ENCODE measurements at regions not wholly inside any gene's neighbourhood (a gene's known extent, or its start where the extent isn't known, plus 50 kb on each side); places are given as distances from the start of the nearest gene placed in this dataset.

DNA sequence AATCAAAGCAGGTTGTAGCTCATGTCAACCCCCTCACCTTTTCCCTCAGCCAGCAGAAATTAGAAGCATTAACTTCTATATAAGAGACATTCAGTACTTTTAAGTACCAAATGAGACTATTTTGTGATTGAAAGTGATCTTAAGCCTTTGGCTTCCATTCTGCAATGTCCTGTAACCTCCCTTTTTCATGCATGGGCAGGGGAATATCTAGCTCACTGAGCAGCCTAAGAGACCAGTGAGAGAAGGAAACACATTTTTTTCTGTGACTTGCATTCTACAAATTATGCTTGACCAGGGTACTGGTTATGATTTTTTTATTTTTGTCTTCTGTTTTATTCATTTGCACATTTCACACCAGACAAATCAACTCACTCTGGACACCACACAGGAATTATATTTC, 369.6 kb downstream of the KCTD12 start:
- no peak for DNase-seq (ENCODE audit: low read depth in 3 of 3)

DNA sequence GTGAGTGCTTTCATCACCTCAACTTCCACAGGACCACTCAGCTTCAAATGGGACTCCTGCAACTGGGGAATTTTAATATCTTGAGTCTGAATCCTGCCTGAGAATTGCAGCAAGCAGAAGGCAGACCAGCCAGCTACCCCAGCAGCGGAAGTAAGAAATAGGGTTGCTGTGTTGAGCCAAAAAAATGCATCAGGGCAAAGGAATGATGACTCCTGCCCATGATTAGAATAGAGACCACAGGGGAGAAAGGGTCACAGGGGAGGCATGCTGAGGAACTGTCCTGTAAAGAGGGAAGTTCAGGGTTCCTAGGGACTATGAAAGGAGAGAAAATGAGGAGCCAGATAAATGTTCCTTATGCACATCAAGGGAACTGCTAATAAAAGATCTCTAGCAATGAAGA, 370.2 kb downstream of the KCTD12 start:
- no peak for DNase-seq (ENCODE audit: low read depth in 3 of 3)

DNA sequence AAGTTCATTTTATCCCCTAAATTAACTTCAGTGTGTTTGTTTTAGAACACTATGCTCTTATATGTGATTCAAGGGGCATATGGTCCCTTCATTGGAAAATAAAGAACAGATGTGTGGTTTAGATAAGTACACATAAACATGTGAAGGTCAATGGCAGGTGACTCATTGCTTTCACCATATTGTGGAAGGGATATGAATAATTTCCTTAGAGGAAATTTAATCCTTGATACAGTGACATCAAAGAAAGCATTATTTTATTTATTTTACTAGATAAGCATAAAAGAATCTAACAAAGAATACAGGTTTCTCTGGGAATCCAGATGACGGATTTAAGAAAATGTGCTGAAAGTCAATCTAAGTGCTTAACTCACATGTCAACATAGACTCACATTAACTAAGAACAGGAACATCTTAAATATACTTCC, 373.5 kb downstream of the KCTD12 start:
- DNase-seq (ENCODE audit: low read depth in 3 of 3) = no peak

DNA sequence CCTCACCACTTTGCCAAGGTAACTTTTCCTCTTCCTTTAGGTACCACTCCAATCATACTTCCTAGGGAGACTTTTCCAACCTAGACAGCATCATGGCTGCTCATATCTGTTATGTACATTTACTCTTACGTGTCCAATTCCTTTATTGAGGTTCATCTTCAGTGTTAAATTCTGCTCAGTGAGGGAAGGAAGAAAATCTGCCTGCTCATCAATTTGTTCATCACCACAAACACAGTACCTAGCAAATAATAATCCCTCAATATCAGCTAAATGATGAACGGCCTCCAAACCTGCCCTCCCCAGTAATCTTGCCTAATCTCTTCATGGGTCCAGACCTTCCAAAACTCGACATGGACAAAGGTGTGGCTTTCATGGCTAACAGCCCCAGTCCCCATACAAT, 380.8 kb downstream of the KCTD12 start:
- DNase-seq (ENCODE audit: low read depth in 3 of 3) = no peak

DNA sequence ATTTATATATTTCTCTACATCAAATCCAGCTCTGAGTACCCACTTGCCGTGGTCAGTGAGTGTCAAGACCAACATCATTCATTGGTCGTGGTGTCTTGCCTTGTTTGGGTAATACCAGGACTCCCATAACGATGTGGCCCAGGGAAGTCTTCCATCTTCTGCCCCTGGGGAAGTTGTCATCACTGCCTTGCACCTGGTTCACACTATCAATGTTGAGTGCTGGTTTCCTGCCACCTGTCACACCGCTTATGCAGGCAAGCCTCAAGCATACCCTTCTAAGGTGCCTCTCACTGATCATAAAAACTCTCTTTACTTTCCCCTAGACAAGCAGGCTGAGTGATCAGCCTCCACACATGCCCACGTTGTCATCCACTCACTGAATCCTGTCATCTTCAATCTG, 382.4 kb downstream of the KCTD12 start:
- DNase-seq (ENCODE audit: low read depth in 3 of 3) = no peak

DNA sequence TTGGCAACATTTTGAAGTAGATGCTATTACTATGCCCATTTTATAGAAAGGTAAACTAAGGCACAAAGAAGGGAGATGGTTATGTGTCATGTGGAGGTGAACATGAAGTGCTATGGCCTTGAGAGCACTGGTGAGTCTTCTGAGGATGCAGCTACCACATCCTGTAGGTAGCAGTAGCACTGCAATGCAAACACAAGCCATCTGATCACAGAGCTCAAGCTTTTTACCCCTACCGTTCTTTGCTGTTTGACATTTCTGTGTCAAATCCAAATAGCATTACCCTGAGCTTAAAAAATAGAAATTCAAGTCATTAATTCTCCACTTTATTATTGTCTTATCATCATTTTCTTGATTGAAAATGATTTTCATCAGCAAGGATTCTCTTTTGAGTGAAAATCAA, 382.9 kb downstream of the KCTD12 start:
- no peak for DNase-seq (ENCODE audit: low read depth in 3 of 3)

DNA sequence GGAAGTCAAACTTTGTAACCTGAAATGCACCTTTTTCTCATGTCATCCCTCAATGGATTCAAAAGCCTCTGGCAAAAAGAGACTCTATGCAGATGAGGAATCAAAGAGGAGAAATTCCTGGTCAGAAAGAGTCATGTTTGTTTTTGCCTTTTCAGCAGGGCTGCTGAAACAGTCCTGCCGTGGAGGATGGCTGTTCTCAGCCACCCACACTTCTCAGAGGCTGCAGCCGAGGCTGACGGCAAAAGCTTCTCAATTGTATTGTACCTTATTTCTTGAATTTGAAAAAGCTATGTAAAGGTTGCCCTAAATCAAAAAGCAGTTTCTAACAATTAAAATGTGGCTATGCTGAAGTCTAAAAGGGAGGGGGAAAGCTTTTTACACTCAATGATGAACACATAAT, 385.3 kb downstream of the KCTD12 start:
- no peak for DNase-seq (ENCODE audit: low read depth in 3 of 3)

DNA sequence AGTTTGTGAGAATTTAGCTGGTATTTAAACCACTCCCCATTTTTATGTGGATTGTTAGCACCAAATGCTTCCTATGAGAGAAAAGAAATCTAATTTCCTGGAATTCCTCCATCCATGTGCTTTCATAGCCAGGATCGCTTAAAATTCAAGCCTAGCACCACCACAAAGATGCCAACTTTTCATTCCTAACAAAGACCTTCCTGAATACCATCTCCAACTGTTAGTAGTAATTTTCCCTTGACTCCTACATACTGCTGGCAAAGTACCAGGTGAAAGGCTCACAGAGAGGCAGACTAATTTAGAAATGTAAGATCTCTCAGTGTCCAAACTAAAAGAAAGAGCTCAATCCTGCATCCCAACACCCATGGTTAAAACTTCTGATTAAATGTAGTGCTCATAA, 386.3 kb downstream of the KCTD12 start:
- DNase-seq (ENCODE audit: low read depth in 3 of 3) = no peak

DNA sequence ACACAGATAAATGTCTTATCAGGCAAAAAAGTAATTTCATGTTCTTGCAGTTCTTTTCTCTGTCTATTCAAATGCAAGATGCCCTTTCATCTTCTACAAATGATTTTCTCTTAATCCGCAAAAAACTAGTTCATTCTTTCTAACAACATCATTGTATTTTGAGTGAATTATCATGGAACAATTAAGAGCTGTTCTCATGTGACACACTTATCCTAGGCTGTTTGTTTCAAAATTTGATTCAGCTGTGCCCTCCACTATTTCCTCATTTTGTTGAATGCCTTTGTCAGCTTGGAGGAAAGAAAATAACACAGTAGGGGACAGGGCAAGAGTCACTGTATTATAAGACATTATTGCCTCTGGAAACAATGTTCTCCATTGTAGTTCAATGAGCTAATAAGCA, 396.9 kb downstream of the KCTD12 start:
- DNase-seq (ENCODE audit: low read depth in 3 of 3) = no peak

DNA sequence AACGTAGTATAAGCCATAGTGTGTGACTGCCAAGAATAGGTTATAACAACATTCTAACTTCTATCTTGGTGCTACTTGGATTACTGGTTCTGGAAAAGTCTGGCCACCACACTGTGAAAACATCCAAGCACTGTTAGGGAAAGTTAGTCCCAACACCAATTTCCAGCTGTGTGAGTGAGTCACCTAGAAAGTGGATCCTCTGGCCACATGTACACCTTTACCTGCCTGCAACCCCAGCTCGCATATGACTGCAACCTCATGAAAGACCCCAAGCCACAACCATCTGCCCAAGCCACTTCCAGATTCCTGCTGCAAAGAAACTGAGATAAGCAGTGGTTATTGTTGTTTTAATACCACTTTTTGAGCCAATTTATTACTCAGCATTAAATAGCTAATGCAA, 404.5 kb downstream of the KCTD12 start:
- no peak for DNase-seq (ENCODE audit: low read depth in 3 of 3)

DNA sequence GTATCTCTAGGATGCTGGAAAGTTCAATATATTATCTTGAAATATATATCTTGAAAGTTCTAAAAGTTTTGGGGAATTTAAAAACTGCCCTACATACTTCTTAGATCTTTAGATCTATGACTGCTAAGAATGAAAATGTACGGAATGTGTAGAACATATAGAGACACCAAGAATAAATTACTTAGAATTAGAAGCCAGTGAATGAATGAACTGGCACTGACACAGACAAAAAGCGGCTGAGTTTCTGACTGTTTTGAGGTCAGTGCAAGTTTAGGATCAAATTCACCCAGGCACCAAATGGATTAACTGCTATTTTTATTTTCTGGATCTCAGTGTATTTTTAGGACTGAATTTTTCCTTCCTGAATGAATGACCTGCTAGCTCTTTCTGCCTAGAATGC, 411.2 kb downstream of the KCTD12 start:
- no peak for DNase-seq (ENCODE audit: low read depth in 3 of 3)

DNA sequence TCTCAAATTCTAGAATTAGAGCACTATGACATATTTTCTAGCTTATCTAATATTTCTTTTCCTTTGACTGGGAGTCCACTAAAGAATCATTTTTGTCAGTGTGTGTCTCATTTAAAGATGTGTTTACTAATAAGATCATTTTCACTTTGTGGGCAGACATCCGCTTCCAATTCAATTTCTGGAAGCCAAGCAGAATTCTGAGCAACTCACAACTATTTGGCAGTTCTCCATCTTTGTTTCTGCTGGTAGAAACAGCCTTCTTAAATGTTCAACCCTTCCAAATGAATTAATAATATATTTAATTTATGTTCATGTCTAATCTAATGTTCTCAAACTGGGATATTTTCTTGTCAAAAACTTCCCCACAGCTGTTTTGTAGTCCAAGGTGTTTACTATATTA, 411.8 kb downstream of the KCTD12 start:
- no peak for DNase-seq (ENCODE audit: low read depth in 3 of 3)

DNA sequence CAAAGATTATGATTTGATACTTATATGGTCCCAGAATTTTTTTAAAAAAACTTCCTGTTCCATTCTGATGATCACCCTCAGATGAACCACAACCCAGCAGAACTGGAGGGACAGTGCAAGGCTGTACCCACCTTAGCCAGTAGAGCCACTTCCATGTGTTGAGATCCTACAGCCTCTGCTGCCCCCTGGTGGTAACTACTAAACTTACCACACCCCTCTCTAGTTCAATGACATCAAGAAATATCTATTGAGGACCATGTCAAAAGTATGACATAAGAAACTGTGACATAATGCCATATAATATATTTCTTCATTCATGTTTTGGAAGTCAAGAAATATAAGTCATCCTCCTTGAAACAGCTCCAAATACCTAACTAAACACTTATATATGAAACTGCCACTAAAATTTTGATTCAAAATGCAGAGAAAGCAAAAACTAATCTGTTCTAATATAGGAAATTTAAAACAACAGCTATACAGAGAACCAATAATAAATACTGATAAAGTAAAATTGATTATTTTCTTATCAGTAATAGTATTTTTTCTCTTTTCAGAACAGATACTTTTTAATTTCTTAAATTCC, 412.6 kb downstream of the KCTD12 start:
- peak; percentile 52 to 62 (median 59) for DNase-seq (ENCODE audit: low read depth in 3 of 3)

DNA sequence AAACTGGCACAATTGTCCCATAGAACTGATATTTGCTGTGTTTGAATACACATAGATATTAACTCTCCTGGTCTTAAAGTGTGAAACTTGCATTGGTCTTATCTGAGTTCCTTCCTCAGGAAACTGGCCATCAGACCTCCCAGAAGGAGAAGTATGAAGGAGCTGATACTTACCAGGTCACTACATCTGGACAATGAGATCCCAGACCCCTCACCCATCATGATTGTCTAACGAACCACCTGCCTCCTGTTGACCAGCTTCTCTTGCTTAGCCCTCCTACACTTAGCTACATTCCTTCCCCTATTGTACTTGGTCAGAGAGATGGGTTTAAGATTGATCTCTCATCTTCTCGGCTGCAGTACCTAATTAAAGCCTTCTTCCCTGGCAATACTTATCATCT, 413.3 kb downstream of the KCTD12 start:
- no peak for DNase-seq (ENCODE audit: low read depth in 3 of 3)

DNA sequence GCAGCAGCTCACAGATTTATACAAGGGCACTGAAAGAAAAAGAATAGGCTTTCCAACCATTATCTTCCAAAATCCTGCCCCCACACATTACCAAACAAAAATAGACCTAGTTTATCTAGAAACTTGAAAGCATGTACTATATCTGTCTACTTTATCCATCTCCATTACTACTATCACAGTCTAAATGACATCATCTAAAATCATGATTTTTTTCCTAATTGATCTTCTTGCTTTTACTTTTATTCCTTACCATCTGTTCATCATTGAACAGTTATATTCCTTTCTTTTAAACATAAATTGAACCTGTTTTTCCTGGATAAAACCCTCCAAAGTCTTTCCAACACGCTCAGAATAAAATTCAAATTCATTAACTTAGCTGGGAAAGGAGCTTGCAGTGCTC, 414.7 kb downstream of the KCTD12 start:
- no peak for DNase-seq (ENCODE audit: low read depth in 3 of 3)

DNA sequence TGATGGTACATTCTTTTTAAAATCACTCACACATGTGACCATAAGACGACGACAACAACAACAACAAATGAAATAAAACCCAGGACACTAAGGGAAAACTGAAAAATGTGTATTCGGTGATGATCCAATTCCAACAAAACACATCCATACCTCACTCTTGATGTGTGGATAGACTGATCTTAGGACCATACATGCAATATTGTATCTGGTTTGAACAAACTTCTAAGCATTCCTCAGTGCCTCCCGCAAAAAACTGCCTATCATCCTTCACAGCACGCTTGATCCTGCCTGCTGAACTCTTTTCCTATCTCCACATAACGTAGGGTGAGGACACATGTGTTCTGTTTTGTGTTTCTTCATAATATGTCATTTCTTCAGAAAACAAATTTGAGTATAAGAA, 415.2 kb downstream of the KCTD12 start:
- no peak for DNase-seq (ENCODE audit: low read depth in 3 of 3)

DNA sequence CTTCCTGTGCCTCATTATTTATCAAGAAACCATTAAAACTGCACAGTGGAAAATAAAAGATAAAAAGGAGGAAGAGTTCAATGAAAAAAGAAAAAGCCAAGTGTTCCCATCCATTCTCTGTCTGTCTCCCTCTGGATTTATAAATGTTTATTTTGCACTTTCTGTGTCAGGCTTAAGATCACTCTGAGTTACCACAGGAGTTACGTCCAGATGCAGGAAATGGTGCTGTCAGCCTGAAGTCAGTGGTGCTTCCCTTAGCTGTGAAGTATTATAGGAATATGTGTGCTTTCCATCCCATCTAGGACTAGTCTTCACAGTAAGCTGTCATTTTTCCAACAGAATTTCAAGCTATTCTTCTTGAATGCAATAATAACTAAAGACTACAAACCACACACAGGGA, 420.2 kb downstream of the KCTD12 start:
- DNase-seq (ENCODE audit: low read depth in 3 of 3) = no peak

DNA sequence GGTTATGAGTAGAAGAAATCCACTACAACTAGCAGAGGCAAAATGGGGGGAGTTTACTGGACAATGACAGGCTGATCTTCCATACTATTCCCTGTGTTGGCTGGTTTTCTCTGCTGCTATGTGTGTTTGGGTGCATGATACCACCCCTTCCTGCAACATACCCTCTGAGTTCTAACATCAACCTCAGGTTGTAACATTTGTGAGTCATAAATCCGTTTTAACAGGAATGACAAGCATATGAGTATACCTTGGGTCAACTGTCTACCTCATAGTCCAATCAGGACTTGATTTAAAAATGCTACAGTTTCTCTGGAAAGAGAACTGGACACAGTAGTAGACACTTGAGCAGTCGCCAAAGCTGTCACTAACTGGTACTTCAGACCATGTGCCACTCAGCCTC, 422.9 kb downstream of the KCTD12 start:
- DNase-seq (ENCODE audit: low read depth in 3 of 3) = no peak

DNA sequence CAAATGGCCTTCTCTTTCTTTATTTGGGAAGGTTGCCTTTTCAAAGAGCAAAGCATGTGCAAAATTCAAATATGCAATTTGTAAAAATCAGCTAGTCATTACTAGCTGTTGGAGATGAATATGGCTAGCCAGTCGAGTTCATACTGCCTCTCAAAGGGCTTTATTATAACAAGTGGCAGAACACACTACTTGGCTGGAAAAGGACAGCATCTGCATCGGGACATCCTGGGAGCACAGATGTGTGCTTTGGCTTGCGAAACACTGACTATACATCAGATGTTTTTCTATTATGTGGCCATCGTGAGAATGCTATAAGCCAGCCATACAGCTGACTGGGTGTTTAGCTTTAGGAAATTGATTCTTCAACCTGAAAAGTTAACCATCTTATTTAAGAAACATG, 424.2 kb downstream of the KCTD12 start:
- DNase-seq (ENCODE audit: low read depth in 3 of 3) = no peak

DNA sequence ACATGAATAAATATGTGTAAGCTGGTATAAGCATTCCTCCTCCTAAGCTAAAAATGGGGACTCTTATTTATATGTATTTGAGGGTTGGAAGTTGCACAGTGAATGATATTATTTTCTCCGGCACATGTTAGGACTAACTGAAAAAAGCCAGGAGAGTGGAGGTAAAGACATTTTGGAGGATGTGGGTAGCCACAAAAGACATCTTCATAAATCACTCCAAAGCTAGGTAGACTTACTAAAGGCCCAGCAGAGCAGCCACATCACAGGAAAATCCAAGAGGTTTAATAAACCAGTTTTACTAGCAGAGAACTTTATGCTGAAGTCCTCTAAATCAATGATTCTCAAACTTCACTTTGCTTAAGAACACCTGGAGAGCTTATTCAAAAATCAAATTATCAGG, 424.7 kb downstream of the KCTD12 start:
- no peak for DNase-seq (ENCODE audit: low read depth in 3 of 3)

DNA sequence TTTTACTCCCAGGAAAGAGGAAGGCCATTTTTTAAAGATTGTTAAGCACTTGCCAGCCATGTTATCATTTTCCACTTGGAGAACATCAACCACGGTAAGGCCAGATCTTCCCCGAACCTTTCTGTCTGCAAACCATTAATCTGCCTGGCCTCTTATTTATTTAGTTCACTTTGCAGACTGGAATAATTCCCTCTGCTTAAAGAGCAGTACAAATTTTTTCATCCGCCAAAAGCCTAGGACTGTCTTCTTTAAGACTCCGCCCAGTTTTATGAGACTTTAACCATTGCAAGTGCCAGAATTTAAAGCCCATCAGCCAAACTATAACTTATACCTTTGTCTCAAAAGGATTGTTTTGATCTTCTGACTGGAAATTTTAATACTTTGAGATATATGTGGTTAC, 426.3 kb downstream of the KCTD12 start:
- DNase-seq (ENCODE audit: low read depth in 3 of 3) = no peak

DNA sequence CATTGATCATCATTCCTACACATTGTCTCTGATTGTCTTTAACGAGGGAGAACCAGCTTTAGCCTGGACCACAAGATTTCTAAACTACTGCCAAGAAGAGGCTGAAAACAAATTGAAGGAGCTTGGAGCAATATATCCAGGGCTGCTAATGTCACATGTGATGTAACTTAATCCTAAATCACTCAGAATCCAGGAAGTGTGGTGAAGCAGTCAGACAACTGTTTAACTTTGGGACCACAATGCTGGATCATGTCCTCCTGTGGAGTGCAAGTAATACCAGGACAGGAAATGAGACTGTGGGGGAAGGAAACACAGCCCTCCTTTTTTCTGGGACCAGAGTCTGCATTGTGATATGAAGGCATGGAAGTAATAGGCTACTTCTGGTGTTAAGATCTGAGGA, 430.2 kb downstream of the KCTD12 start:
- DNase-seq (ENCODE audit: low read depth in 3 of 3) = no peak

DNA sequence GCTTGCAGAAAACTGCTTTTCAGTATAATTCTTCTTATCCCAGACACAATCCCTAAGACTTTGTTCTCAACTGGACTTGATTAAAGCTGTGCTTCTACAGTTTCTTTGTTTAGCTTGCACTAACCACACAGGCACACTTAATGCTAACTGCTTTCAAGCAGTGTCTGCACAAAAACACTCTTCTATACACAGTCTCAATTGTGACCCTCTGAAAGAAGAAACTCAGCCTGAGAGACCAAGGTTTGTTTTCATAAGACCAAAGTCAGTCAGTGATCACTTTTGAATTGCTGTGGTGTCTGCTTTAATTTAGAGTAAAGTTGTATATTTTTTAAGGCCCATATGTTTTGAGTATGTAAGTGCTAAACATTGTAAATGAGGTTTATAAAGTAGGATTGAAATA, 431.2 kb downstream of the KCTD12 start:
- no peak for DNase-seq (ENCODE audit: low read depth in 3 of 3)

DNA sequence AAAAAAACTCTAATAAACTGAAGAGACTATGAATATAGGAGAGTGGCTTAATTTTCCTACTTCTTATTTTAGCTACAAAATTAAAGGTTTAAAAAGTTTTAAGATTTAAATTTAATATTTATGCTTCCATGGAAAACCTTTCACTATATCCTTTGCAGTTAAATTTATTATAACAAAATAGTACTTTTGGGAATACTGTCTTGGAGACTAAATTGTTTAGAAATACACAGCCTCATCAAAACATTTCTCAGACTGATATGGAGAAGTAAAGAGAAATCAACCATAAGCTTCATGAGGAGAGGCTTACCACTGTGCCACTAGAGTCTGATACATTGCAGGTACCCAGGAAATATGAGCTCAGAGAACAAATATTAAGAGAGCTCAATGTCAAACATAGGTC, 436.5 kb downstream of the KCTD12 start:
- no peak for DNase-seq (ENCODE audit: low read depth in 3 of 3)

DNA sequence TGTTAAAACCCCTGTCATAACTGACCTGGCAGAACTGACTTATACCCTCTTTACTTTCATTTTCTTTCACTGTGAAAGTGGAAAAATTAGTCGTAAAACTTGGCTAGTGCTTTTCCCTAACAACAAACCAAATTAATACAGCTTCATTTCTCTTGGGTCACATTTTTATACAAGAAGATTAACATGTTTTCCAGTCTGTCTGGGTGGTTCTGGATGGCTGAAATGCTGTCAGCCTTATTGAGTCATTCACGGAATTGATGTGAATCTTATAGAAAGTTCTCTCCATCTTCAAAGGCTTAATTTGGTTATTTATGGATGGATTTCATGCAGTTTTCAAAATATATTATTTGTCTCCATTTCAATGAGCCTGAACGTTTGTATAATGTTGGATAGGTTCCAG, 440.0 kb downstream of the KCTD12 start:
- no peak for DNase-seq (ENCODE audit: low read depth in 3 of 3)

All from stimulated activated CD4-positive, alpha-beta T cell treated with anti-CD3 and anti-CD28 coated beads, TNF-alpha, amount 100 ng/mL, for 48 hours (primary cell).